ENCODE measurements at regions not wholly inside any gene's neighbourhood (a gene's known extent, or its start where the extent isn't known, plus 50 kb on each side); places are given as distances from the start of the nearest gene placed in this dataset.

- CTCF ChIA-PET: interaction anchor here (0.6 to 0.7 kb wide), 4 partner anchors 18 to 138 kb away, joined by 3 to 4 read pairs (median 3); no protein-coding TSS in a partner anchor
These were observed 144.8 kb upstream of the PIK3R1 start for GRCh38 chr5:68070591-68071281.

GRCh38 chr5:68067976-68068603 is 147.5 kb upstream of the PIK3R1 start:
- ChIA-PET POLR2A (no interaction called here), CTCF (no interaction called here)
- no peak overlapping the region for H3K4me3 ChIP-seq (ENCODE audit: low read depth, low read length)
- no peaks in the 10 kb centered on the region for H3K4me1 ChIP-seq (ENCODE audit: control insufficient read depth, insufficient read depth, low read length)
- no peak overlapping the region for H3K27ac ChIP-seq (ENCODE audit: extremely low read depth, low read depth, low read length)
- H3K36me3 ChIP-seq (ENCODE audit: control insufficient read depth in 2 of 2, insufficient read depth in 1 of 2, low read length in 2 of 2): no peaks in the 10 kb centered on the region
- no peak for TF ChIP-seq ZBTB17 (tag by site-specific recombination; IDR thresholded peaks at IDR 0.05)
- no peak for TF ChIP-seq BCL6B (tag by site-specific recombination; IDR thresholded peaks at IDR 0.05)
- no peak for TF ChIP-seq KLF7 (tag by site-specific recombination; IDR thresholded peaks at IDR 0.05; ENCODE audit: borderline replicate concordance)
- no peak for TF ChIP-seq ZIC2 (tag by site-specific recombination; IDR thresholded peaks at IDR 0.05)
- TF ChIP-seq ZNF449 (tag by site-specific recombination; IDR thresholded peaks at IDR 0.05): no peak
- TF ChIP-seq ZNF2 (tag by site-specific recombination; IDR thresholded peaks at IDR 0.05): no peak
- TF ChIP-seq ZNF121 (tag by site-specific recombination; IDR thresholded peaks at IDR 0.05): no peak
- no peak for TF ChIP-seq ZNF610 (tag by site-specific recombination; IDR thresholded peaks at IDR 0.05; ENCODE audit: borderline replicate concordance)
- no peaks in the 10 kb centered on the region for H3K9me3 ChIP-seq (ENCODE audit: control insufficient read depth, insufficient read depth, low read depth, low read length)

More at GRCh38 chr5:68070591-68071281, 144.8 kb upstream of the PIK3R1 start:
- H3K4me1 ChIP-seq (ENCODE audit: control insufficient read depth, insufficient read depth, low read length): no peaks in the 10 kb centered on the region
- TF ChIP-seq, protein P1, sequence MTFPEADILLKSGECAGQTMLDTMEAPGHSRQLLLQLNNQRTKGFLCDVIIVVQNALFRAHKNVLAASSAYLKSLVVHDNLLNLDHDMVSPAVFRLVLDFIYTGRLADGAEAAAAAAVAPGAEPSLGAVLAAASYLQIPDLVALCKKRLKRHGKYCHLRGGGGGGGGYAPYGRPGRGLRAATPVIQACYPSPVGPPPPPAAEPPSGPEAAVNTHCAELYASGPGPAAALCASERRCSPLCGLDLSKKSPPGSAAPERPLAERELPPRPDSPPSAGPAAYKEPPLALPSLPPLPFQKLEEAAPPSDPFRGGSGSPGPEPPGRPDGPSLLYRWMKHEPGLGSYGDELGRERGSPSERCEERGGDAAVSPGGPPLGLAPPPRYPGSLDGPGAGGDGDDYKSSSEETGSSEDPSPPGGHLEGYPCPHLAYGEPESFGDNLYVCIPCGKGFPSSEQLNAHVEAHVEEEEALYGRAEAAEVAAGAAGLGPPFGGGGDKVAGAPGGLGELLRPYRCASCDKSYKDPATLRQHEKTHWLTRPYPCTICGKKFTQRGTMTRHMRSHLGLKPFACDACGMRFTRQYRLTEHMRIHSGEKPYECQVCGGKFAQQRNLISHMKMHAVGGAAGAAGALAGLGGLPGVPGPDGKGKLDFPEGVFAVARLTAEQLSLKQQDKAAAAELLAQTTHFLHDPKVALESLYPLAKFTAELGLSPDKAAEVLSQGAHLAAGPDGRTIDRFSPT (tag by site-specific recombination; IDR thresholded peaks at IDR 0.05): peak; percentile 48; the same call in 1 of the 2 replicates
- TF ChIP-seq, protein P2, sequence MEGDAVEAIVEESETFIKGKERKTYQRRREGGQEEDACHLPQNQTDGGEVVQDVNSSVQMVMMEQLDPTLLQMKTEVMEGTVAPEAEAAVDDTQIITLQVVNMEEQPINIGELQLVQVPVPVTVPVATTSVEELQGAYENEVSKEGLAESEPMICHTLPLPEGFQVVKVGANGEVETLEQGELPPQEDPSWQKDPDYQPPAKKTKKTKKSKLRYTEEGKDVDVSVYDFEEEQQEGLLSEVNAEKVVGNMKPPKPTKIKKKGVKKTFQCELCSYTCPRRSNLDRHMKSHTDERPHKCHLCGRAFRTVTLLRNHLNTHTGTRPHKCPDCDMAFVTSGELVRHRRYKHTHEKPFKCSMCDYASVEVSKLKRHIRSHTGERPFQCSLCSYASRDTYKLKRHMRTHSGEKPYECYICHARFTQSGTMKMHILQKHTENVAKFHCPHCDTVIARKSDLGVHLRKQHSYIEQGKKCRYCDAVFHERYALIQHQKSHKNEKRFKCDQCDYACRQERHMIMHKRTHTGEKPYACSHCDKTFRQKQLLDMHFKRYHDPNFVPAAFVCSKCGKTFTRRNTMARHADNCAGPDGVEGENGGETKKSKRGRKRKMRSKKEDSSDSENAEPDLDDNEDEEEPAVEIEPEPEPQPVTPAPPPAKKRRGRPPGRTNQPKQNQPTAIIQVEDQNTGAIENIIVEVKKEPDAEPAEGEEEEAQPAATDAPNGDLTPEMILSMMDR (tag by site-specific recombination; IDR thresholded peaks at IDR 0.05): no peak
- TF ChIP-seq ZNF223 (tag by site-specific recombination; IDR thresholded peaks at IDR 0.05) (no peak), ZXDB (tag by site-specific recombination; IDR thresholded peaks at IDR 0.05) (no peak), ZNF747 (tag by site-specific recombination; IDR thresholded peaks at IDR 0.05) (no peak), ZSCAN16 (tag by site-specific recombination; IDR thresholded peaks at IDR 0.05) (no peak), ZFP41 (tag by site-specific recombination; IDR thresholded peaks at IDR 0.05; ENCODE audit: borderline replicate concordance) (no peak)
- TF ChIP-seq, protein P3, sequence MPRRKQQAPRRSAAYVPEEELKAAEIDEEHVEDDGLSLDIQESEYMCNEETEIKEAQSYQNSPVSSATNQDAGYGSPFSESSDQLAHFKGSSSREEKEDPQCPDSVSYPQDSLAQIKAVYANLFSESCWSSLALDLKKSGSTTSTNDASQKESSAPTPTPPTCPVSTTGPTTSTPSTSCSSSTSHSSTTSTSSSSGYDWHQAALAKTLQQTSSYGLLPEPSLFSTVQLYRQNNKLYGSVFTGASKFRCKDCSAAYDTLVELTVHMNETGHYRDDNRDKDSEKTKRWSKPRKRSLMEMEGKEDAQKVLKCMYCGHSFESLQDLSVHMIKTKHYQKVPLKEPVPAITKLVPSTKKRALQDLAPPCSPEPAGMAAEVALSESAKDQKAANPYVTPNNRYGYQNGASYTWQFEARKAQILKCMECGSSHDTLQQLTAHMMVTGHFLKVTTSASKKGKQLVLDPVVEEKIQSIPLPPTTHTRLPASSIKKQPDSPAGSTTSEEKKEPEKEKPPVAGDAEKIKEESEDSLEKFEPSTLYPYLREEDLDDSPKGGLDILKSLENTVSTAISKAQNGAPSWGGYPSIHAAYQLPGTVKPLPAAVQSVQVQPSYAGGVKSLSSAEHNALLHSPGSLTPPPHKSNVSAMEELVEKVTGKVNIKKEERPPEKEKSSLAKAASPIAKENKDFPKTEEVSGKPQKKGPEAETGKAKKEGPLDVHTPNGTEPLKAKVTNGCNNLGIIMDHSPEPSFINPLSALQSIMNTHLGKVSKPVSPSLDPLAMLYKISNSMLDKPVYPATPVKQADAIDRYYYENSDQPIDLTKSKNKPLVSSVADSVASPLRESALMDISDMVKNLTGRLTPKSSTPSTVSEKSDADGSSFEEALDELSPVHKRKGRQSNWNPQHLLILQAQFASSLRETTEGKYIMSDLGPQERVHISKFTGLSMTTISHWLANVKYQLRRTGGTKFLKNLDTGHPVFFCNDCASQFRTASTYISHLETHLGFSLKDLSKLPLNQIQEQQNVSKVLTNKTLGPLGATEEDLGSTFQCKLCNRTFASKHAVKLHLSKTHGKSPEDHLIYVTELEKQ (tag by site-specific recombination; IDR thresholded peaks at IDR 0.05; ENCODE audit: borderline replicate concordance): no peak
- H3K9me3 ChIP-seq (ENCODE audit: control insufficient read depth, insufficient read depth, low read depth, low read length): no peaks in the 10 kb centered on the region
- H3K27ac ChIP-seq (ENCODE audit: extremely low read depth, low read depth, low read length): no peak overlapping the region
- H3K4me3 ChIP-seq (ENCODE audit: low read depth, low read length): no peak overlapping the region
- POLR2A ChIA-PET: no interaction called here
- no peaks in the 10 kb centered on the region for H3K36me3 ChIP-seq (ENCODE audit: control insufficient read depth in 2 of 2, insufficient read depth in 1 of 2, low read length in 2 of 2)

Data from HEK293 (cell line).